ENCODE measurements at regions not wholly inside any gene's neighbourhood (a gene's known extent, or its start where the extent isn't known, plus 50 kb on each side); places are given as distances from the start of the nearest gene placed in this dataset.
"Not testable (repeated sequence)": the region's sequence is repeated elsewhere in the genome, so short reads cannot be mapped to it uniquely, and the experiment has no call there.

DNA sequence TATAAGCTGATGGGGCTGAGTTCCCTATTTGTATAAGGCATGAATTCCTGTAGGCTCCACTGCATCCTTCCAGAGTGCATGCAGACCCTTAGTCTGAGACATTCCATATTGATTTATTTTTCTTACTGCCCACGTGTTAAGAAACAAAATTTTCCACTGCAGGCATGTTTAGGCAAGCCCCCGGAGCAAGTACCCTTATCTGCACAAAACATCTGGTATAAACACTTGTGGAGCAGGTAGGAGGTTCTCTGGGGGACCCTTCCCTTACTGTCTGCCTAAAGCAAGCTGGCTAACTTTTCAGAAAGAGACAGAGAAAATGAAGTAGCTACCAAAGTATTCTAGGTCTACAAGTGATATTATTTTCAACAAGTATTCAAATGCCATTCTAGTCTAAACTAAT lies 571.0 kb upstream of the TPTE start:
- H3K27ac ChIP-seq; H3K4me3 ChIP-seq; H3K4me1 ChIP-seq (replicated peaks in 1 of 2); in situ Hi-C loops (cut with MboI; ENCODE audit: low pct_unique_long_range_greater_than_20kb in 2 of 9, low sequenced_read_pairs in 9 of 9, unreplicated experiment in 9 of 9); ATAC-seq (replicated peaks in 6 of 8): not testable (repeated sequence)
- 0 to 22% (median 5%) methylated on average over 1 to 2 of the region's 2 CpGs; no CpG with 5 or more reads in 1 of the 10 experiments for WGBS, 10 experiments

DNA sequence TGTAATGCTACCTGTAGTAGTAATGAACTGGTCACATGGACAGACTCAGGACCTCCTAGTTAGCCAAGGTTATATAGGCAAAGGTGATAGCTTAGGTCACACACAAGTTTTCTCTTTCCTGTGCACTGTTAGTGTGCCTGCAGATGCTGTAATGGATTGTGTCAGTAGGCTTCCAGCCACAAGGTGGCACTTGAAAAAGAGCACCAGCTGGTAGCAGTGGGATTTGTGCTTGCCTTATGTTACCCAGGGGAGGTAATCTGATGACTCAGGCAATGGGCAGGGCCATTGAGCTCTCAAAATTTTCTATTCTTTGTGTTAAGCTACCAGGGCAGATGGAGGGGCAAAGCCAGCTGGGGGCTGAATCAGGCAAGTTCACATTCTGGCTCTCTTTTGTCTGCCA lies 562.6 kb upstream of the TPTE start:
- H3K27ac ChIP-seq; H3K4me1 ChIP-seq (replicated peaks in 1 of 2); H3K4me3 ChIP-seq; ATAC-seq (replicated peaks in 6 of 8); in situ Hi-C loops (cut with MboI; ENCODE audit: low pct_unique_long_range_greater_than_20kb in 2 of 9, low sequenced_read_pairs in 9 of 9, unreplicated experiment in 9 of 9): not testable (repeated sequence)

DNA sequence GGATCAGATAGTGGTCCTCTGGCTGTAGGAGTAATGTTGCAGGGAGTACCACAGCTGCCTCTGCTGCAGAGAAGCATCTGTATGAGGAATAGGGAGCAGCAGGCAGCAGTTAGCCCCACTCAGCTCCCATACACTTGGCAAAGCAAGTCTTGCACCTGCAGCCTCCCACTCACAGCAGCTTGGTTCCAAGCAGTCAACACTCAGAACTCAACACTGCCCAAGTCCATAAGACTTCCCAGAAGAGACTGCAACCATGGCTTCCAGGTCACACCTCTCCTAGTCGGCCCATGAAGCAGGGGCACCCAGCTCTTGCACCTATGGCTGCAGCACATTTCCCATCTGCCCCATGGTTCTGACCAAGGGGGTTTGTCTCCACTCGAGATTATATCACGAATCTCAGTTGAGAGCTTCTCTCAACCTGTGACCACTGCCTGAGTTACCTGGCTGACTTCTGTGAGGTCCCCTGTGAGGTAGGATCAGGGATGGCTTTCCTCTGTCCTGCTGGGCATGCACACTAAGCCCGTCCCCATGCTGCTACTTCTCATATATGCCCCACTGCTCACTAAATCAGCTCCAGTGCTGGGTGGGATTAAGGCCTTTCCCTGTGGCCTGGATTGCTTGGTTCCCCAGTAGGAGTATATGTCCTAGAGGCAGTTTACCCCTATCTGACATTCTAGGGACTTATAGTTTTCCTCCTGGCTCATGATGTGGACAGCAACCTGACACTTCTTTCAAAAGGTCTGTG lies 562.0 kb upstream of the TPTE start:
- in situ Hi-C loops (cut with MboI; ENCODE audit: low pct_unique_long_range_greater_than_20kb in 2 of 9, low sequenced_read_pairs in 9 of 9, unreplicated experiment in 9 of 9); H3K4me1 ChIP-seq (replicated peaks in 1 of 2); H3K27ac ChIP-seq; H3K4me3 ChIP-seq; ATAC-seq (replicated peaks in 6 of 8): not testable (repeated sequence)
- WGBS, 10 experiments, result 0 to 20% (median 17%) methylated on average over 1 of the region's 4 CpGs; no CpG with 5 or more reads in 6 of the 10 experiments

DNA sequence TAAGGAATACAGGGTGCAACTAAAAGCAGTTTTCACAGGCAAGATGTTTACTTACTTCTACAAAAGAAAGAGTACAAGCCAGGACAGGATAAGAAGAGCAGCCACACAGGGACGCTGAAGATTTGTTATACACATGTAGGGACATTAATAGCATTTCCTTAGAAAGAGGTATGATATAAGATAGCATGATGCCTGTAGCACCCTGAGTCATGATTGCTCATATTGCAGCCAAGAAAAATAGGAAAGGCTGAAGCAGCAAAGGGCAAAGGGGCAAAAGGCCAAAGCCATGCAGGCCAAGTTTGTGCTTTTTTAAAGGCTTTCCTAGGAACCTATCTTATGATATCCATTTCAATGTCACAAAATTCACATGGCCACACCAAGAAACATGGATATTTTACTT lies 552.0 kb upstream of the TPTE start:
- ATAC-seq (replicated peaks in 6 of 8); H3K4me1 ChIP-seq (replicated peaks in 1 of 2); in situ Hi-C loops (cut with MboI; ENCODE audit: low pct_unique_long_range_greater_than_20kb in 2 of 9, low sequenced_read_pairs in 9 of 9, unreplicated experiment in 9 of 9); H3K4me3 ChIP-seq; H3K27ac ChIP-seq: not testable (repeated sequence)
- 0 to 33% methylated on average over 1 of the region's 1 CpG; no CpG with 5 or more reads in 8 of the 10 experiments for WGBS, 10 experiments

DNA sequence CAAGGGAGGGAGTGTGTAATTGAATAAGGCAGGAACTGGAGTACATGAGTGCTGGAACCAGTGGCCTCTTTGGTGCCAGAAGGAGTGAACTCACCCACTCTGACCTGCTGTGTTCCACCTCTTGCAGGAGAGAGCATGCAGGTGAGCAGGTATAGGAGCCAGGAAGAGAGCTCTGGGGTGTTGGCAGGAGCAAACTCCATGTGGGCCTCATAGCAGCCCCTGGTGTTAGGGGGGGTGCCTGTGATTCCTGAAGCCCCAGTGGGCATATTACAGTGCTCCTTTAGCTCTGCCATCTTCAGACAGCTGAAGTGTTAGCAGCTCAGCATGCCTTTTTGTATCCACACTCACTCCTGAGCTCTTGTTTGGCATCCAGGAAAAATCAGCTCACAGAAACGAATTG lies 549.4 kb upstream of the TPTE start:
- H3K27ac ChIP-seq; H3K4me1 ChIP-seq (replicated peaks in 1 of 2); ATAC-seq (replicated peaks in 6 of 8); in situ Hi-C loops (cut with MboI; ENCODE audit: low pct_unique_long_range_greater_than_20kb in 2 of 9, low sequenced_read_pairs in 9 of 9, unreplicated experiment in 9 of 9); H3K4me3 ChIP-seq: not testable (repeated sequence)
- 0% methylated on average over 1 of the region's 1 CpG; no CpG with 5 or more reads in 9 of the 10 experiments for WGBS, 10 experiments

DNA sequence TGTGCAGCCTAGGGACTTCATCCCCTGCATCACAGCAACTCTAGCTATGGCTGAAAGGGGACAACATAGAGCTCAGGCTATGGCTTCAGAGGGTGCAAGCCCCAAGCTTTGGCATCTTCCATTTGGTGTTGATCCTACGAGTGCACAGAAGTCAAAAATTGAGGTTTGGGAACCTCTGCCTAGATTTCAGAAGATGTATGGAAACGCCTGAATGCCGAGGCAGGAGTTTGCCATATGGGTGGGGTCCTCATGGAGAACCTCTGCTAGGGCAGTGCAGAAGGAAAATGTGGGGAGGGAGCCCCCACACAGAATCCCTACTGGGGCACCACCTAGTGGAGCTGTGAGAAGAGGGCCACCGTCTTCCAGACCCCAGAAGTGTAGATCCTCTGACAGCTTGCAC lies 543.0 kb upstream of the TPTE start:
- in situ Hi-C loops (cut with MboI; ENCODE audit: low pct_unique_long_range_greater_than_20kb in 2 of 9, low sequenced_read_pairs in 9 of 9, unreplicated experiment in 9 of 9); H3K4me3 ChIP-seq; ATAC-seq (replicated peaks in 6 of 8); H3K27ac ChIP-seq; H3K4me1 ChIP-seq (replicated peaks in 1 of 2): not testable (repeated sequence)
- WGBS, 10 experiments, result no CpG with 5 or more reads among the region's 4 CpGs

DNA sequence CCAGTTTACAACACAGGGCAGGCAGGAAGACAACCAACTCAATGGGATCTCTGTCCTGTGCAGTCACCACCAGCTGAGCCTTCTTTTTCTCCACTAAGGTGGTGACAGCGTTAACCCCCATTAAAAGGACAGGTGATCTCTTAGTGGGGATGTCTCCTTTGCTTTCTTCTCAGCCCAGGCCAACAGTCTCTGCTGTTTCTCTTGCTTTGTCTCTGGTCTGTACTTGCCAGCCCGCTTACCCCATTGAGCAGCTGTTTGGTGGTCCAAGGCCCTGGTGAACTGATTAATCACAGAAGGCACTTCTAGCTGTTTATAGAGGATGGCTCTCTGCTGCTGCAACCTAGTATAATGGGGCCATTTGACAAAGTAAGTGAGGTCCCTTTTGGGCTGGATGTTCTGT lies 523.9 kb upstream of the TPTE start:
- H3K4me1 ChIP-seq (replicated peaks in 1 of 2); H3K27ac ChIP-seq; H3K4me3 ChIP-seq; in situ Hi-C loops (cut with MboI; ENCODE audit: low pct_unique_long_range_greater_than_20kb in 2 of 9, low sequenced_read_pairs in 9 of 9, unreplicated experiment in 9 of 9); ATAC-seq (replicated peaks in 6 of 8): not testable (repeated sequence)
- WGBS, 10 experiments, result 0 to 56% (median 10%) methylated on average over 1 of the region's 2 CpGs; no CpG with 5 or more reads in 5 of the 10 experiments

DNA sequence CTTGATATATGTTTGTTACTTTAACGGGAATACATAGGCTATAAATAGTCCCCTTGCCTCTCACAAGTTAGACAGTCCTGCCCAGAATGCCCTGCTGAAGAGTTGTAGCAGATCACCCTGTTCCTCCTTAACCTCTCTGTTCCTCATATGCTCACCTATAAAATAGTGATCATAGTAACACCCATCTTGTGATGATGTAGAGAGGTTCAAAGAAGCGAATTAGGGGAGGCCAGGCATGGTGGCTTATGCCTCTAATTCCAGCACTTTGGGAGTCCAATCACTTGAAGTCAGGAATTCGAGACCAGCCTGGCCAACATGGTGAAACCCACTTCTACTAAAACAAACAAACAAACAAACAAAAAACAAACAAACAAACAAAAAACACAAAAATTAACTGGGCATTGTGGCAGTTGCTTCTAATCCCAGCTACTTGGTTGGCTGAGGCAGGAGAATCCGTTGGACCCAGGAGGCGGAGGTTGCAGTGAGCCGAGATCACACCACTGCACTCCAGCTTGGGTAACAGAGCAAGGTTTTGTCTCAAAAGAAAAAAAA lies 518.5 kb upstream of the TPTE start:
- ATAC-seq (replicated peaks in 6 of 8); H3K4me1 ChIP-seq (replicated peaks in 1 of 2); H3K27ac ChIP-seq; in situ Hi-C loops (cut with MboI; ENCODE audit: low pct_unique_long_range_greater_than_20kb in 2 of 9, low sequenced_read_pairs in 9 of 9, unreplicated experiment in 9 of 9); H3K4me3 ChIP-seq: not testable (repeated sequence)
- 0 to 83% (median 34%) methylated on average over 1 to 5 of the region's 6 CpGs for WGBS, 10 experiments

DNA sequence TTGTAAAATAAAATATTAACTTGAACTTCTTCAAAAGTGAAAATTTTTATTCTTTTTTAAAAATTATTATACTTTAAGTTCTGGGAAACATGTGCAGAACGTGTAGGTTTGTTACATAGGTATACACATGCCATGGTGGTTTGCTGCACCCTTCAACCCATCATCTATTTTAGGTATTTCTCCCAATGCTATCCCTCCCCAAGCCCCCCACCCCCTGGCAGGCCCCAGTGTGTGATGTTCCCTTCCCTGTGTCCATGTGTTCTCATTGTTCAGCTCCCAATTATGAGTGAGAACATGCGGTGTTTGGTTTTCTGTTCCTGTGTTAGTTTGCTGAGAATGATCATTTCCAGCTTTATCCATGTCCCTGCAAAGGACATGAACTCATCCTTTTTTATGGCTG lies 515.6 kb upstream of the TPTE start:
- H3K27ac ChIP-seq; ATAC-seq (replicated peaks in 6 of 8); in situ Hi-C loops (cut with MboI; ENCODE audit: low pct_unique_long_range_greater_than_20kb in 2 of 9, low sequenced_read_pairs in 9 of 9, unreplicated experiment in 9 of 9); H3K4me1 ChIP-seq (replicated peaks in 1 of 2); H3K4me3 ChIP-seq: not testable (repeated sequence)
- 0 to 33% (median 17%) methylated on average over 1 of the region's 2 CpGs; no CpG with 5 or more reads in 4 of the 10 experiments for WGBS, 10 experiments

DNA sequence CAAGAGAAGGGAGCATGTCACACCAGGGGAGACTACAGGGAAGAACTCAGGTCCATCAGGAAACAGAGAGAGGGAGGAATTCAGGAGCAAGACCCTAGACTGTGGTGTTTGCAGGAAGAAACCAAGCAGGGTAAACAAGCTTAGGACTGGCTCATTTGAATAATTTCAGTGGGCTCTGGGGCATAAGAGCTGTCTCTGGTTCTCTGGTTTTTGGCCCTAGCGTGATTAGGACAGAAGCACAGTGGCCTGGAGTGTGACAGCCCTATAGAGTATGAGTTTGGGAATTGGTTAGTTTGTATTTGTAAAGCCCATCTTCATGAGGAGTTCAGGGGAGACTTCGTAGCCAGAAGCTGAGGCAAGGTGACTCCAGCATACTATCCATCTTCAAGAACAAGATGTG lies 504.4 kb upstream of the TPTE start:
- H3K4me3 ChIP-seq; H3K4me1 ChIP-seq (replicated peaks in 1 of 2); ATAC-seq (replicated peaks in 6 of 8); in situ Hi-C loops (cut with MboI; ENCODE audit: low pct_unique_long_range_greater_than_20kb in 2 of 9, low sequenced_read_pairs in 9 of 9, unreplicated experiment in 9 of 9); H3K27ac ChIP-seq: not testable (repeated sequence)
- 0 to 29% (median 0%) methylated on average over 1 to 2 of the region's 2 CpGs; no CpG with 5 or more reads in 5 of the 10 experiments for WGBS, 10 experiments

DNA sequence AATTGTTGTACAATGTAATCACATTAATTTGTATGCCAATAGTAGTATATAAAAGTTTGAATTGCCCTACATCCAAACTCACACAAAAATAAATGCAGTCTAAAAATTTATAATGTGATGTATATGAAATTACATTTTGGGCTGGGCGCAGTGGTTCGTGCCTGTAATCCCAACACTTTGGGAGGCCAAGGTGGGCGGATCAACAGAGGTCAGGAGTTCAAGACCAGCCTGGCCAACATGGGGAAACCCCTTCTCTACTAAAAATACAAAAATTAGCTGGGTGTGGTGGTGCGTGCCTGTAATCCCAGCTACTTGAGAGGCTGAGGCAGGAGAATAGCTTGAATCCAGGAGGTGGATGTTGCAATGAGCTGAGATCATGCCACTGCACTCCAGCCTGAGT lies 503.6 kb upstream of the TPTE start:
- in situ Hi-C loops (cut with MboI; ENCODE audit: low pct_unique_long_range_greater_than_20kb in 2 of 9, low sequenced_read_pairs in 9 of 9, unreplicated experiment in 9 of 9); H3K27ac ChIP-seq; H3K4me1 ChIP-seq (replicated peaks in 1 of 2); ATAC-seq (replicated peaks in 6 of 8); H3K4me3 ChIP-seq: not testable (repeated sequence)
- 0 to 40% methylated on average over 1 to 2 of the region's 4 CpGs; no CpG with 5 or more reads in 8 of the 10 experiments for WGBS, 10 experiments

DNA sequence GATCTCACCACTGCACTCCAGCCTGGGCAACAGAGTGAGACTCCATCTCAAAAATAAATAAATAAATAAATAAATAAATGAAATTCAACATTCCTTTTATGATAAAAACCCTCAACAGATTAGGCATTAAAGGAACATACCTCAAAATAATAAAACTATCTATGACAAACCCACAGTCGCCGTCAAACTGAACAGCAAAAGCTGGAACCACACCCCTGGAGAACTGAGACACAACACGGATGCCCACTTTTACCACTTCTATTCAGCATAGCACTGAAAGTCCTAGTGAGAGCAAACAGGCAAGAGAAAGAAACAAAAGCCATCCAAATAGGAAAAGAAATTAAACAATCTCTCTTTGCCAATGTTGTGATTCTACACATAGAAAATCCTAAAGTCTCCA lies 499.9 kb upstream of the TPTE start:
- 0 to 40% (median 29%) methylated on average over 1 to 2 of the region's 3 CpGs; no CpG with 5 or more reads in 5 of the 10 experiments for WGBS, 10 experiments
- H3K4me1 ChIP-seq (replicated peaks in 1 of 2); H3K27ac ChIP-seq; in situ Hi-C loops (cut with MboI; ENCODE audit: low pct_unique_long_range_greater_than_20kb in 2 of 9, low sequenced_read_pairs in 9 of 9, unreplicated experiment in 9 of 9); ATAC-seq (replicated peaks in 6 of 8); H3K4me3 ChIP-seq: not testable (repeated sequence)

DNA sequence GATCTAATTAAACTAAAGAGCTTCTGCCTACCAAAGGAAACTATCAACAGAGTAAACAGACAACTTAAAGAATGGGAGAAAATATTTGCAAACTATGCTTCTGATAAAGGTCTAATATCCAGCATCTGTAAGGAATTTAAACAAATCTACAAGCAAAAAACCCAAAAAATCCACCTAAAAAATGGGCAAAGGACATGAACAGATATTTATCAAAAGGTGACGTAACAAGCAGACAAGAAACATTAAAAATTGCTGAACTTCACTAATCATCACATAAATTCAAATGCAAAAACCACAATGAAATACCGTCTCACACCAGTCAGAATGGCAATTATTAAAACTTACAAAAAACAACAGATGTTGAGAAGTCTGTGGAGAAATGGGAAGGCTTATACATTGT lies 498.6 kb upstream of the TPTE start:
- H3K27ac ChIP-seq; ATAC-seq (replicated peaks in 6 of 8); H3K4me1 ChIP-seq (replicated peaks in 1 of 2); H3K4me3 ChIP-seq; in situ Hi-C loops (cut with MboI; ENCODE audit: low pct_unique_long_range_greater_than_20kb in 2 of 9, low sequenced_read_pairs in 9 of 9, unreplicated experiment in 9 of 9): not testable (repeated sequence)
- 2 to 38% (median 25%) methylated on average over 2 of the region's 2 CpGs for WGBS, 10 experiments

Measured in motor neuron (in vitro differentiated cells).